Activated CD8-positive, alpha-beta T cell treated with anti-CD3 and anti-CD28 coated beads for 36 hours (primary cell): ENCODE measurements at regions not wholly inside any gene's neighbourhood (a gene's known extent, or its start where the extent isn't known, plus 50 kb on each side); places are given as distances from the start of the nearest gene placed in this dataset.

Experiments used
- ATAC-seq: fragments of 200-7000 bp; cut with Tn5 transposase; one replicate; pipeline ENCODE4 v1.10.0; 2021; ENCODE audit warnings: mild to moderate bottlenecking, moderate library complexity
- CTCF ChIA-PET: fragments of 350-600 bp; sonication (Branson Sonifier 250); formaldehyde crosslinking; loops from one replicate; lab custom pipeline; 2021; ENCODE audit warnings: antibody characterized with exemption; lab: Charles Lee
- POLR2A ChIA-PET: fragments of 350-600 bp; sonication (Branson Sonifier 250); formaldehyde crosslinking; loops from one replicate; lab custom pipeline; 2021; ENCODE audit warnings: antibody characterized with exemption; lab: Charles Lee
- DNase-seq: peaks from one replicate; pipeline ENCODE4 v3.0.0-alpha.2; 2020
- H3K27ac Mint-ChIP-seq: one replicate; pipeline ENCODE4 v1.8.0; 2021; ENCODE audit warnings: mild to moderate bottlenecking, mixed read lengths
- H3K27me3 Mint-ChIP-seq: one replicate; pipeline ENCODE4 v1.8.0; 2021; ENCODE audit warnings: mixed read lengths
- H3K36me3 Mint-ChIP-seq: one replicate; pipeline ENCODE4 v1.8.0; 2021; ENCODE audit warnings: low read depth, mixed read lengths
- H3K4me1 Mint-ChIP-seq: one replicate; pipeline ENCODE4 v1.8.0; 2021; ENCODE audit warnings: low read depth, mixed read lengths
- H3K4me3 Mint-ChIP-seq: one replicate; pipeline ENCODE4 v1.8.0; 2021; ENCODE audit warnings: mild to moderate bottlenecking, moderate library complexity, mixed read lengths
- H3K9me3 Mint-ChIP-seq: one replicate; pipeline ENCODE4 v1.8.0; 2021; ENCODE audit warnings: mixed read lengths
- intact Hi-C: fragments of 100-400 bp; cut with micrococcal nuclease; formaldehyde crosslinking; loops from one replicate; pipeline ENCODE4 v1.10.0; 2022
- TF ChIP-seq, protein P1 (sequence below): fragments of 200-600 bp; IDR thresholded peaks from one replicate; pipeline ENCODE4 v1.8.0; 2022; ENCODE audit warnings: antibody characterized with exemption, mild to moderate bottlenecking

- CTCF ChIA-PET = interaction anchor here (1.0 to 1.1 kb wide), 2 partner anchors 27 to 136 kb away, joined by 3 read pairs; no protein-coding TSS in a partner anchor
Measured at GRCh38 chr12:19894050-19894449, 454.8 kb downstream of the AEBP2 start.

DNA sequence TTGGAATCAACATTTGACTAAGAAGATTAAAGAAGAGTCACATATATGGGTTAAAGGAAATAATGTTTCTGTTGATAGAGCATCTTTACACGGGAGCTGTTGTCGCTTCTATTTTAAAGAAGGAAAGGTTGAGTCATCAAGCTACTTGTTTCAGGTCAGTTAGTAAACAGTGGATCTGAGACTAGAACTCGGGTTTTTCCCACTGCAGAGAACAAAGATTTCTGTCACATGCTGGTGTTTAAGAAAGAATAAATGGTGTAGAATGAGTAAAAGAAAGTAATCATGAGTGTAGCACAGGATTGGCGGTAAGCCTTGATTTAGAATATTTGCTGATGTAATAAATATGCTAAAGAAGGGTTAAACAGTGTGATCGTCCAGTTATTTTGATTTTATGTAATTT lies 455.5 kb downstream of the AEBP2 start:
- Mint-ChIP-seq H3K4me1 (peaks cover 18% of the 10 kb centered on the region), H3K27ac (peak overlapping the region; percentile 84), H3K36me3 (no peaks in the 10 kb centered on the region), H3K9me3 (no peaks in the 10 kb centered on the region), H3K27me3 (peaks cover 9% of the 10 kb centered on the region), H3K4me3 (no peak overlapping the region)
- POLR2A ChIA-PET = no interaction called here
- peak; percentile 70 for ATAC-seq
- intact Hi-C loops = no loop called here
- TF ChIP-seq, protein P1, sequence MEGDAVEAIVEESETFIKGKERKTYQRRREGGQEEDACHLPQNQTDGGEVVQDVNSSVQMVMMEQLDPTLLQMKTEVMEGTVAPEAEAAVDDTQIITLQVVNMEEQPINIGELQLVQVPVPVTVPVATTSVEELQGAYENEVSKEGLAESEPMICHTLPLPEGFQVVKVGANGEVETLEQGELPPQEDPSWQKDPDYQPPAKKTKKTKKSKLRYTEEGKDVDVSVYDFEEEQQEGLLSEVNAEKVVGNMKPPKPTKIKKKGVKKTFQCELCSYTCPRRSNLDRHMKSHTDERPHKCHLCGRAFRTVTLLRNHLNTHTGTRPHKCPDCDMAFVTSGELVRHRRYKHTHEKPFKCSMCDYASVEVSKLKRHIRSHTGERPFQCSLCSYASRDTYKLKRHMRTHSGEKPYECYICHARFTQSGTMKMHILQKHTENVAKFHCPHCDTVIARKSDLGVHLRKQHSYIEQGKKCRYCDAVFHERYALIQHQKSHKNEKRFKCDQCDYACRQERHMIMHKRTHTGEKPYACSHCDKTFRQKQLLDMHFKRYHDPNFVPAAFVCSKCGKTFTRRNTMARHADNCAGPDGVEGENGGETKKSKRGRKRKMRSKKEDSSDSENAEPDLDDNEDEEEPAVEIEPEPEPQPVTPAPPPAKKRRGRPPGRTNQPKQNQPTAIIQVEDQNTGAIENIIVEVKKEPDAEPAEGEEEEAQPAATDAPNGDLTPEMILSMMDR = no peak
- CTCF ChIA-PET = no interaction called here
- peak; percentile 28 for DNase-seq

More at GRCh38 chr12:19894050-19894449, 454.8 kb downstream of the AEBP2 start:
- intact Hi-C loops = no loop called here
- POLR2A ChIA-PET = interaction anchor here (0.7 kb wide), 1 partner anchor 24 kb away, joined by 3 read pairs; no protein-coding TSS in a partner anchor
- peaks cover 9% of the 10 kb centered on the region for H3K27me3 Mint-ChIP-seq
- H3K36me3 Mint-ChIP-seq = no peaks in the 10 kb centered on the region
- H3K4me1 Mint-ChIP-seq = peaks cover 18% of the 10 kb centered on the region
- no peak for DNase-seq
- peak; percentile 84 for ATAC-seq
- peak overlapping the region; percentile 11 for H3K4me3 Mint-ChIP-seq
- TF ChIP-seq, protein P1 = no peak
- no peaks in the 10 kb centered on the region for H3K9me3 Mint-ChIP-seq
- peak overlapping the region; percentile 84 for H3K27ac Mint-ChIP-seq

- Mint-ChIP-seq H3K36me3 (no peaks in the 10 kb centered on the region), H3K27ac (peak overlapping the region; percentile 84), H3K4me3 (no peak overlapping the region), H3K9me3 (no peaks in the 10 kb centered on the region), H3K27me3 (peaks cover 9% of the 10 kb centered on the region), H3K4me1 (peaks cover 18% of the 10 kb centered on the region)
- TF ChIP-seq, protein P1 = no peak
- ChIA-PET POLR2A (no interaction called here), CTCF (no interaction called here)
- ATAC-seq (no peak), DNase-seq (no peak)
- intact Hi-C loops = no loop called here
Measured at GRCh38 chr12:19895246-19896020, 456.1 kb downstream of the AEBP2 start.

DNA sequence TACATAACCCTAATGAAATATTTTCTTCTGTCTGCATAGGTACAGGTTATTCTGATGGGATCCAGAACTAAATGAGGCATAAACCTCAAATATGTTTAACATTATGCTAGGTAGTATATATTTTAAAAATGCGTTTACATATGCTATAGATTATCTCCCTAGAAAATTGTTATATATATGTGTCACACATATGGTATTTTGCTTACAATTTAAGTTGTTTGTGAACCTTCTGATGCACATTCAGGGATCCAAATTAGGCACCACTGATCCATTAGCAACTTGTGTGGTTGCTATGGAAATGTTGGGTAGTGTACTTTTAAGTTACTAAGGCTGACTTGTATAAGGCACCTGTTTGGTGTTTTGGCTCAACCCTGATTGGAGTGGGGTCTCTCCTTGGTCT lies 456.7 kb downstream of the AEBP2 start:
- Mint-ChIP-seq H3K36me3 (no peaks in the 10 kb centered on the region), H3K27me3 (peaks cover 9% of the 10 kb centered on the region), H3K27ac (no peak overlapping the region), H3K4me3 (no peak overlapping the region), H3K4me1 (peaks cover 18% of the 10 kb centered on the region), H3K9me3 (no peaks in the 10 kb centered on the region)
- intact Hi-C loops = no loop called here
- TF ChIP-seq, protein P1 = no peak
- DNase-seq = no peak
- ChIA-PET POLR2A (no interaction called here), CTCF (no interaction called here)
- ATAC-seq = no peak

DNA sequence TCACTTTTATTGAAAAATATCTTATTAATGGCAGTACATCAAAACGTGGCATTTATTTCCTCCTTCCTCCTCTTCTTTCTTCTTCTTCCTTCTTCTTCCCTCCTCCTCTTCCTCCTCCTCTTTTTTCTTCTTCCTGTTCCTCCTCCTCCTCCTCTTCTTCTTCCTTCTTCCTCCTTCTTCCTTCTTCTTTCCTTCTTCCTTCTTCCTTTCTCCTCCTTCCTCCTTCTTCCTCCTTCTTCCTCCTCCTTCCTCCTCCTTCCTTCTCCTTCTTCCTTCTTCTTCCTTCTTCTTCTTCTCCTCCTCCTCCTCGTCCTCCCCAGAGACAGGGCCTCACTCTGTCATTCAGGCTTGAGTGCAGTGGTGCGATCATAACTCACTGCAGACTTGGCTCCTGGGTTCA lies 457.2 kb downstream of the AEBP2 start:
- Mint-ChIP-seq H3K4me3 (no peak overlapping the region), H3K36me3 (no peaks in the 10 kb centered on the region), H3K9me3 (peaks cover 2% of the 10 kb centered on the region), H3K27ac (no peak overlapping the region), H3K4me1 (peaks cover 18% of the 10 kb centered on the region), H3K27me3 (peaks cover 8% of the 10 kb centered on the region)
- CTCF ChIA-PET = no interaction called here
- intact Hi-C loops = no loop called here
- ATAC-seq (no peak), DNase-seq (no peak)
- POLR2A ChIA-PET = no interaction called here
- TF ChIP-seq, protein P1 = no peak
